Superior temporal gyrus (tissue), 1 donor: ENCODE measurements at regions not wholly inside any gene's neighbourhood (a gene's known extent, or its start where the extent isn't known, plus 50 kb on each side); places are given as distances from the start of the nearest gene placed in this dataset.

Source experiments
- DNase-seq: peaks from one replicate; pipeline ENCODE4 v3.0.0-alpha.2; 2016; ENCODE audit errors: extremely low spot score

DNA sequence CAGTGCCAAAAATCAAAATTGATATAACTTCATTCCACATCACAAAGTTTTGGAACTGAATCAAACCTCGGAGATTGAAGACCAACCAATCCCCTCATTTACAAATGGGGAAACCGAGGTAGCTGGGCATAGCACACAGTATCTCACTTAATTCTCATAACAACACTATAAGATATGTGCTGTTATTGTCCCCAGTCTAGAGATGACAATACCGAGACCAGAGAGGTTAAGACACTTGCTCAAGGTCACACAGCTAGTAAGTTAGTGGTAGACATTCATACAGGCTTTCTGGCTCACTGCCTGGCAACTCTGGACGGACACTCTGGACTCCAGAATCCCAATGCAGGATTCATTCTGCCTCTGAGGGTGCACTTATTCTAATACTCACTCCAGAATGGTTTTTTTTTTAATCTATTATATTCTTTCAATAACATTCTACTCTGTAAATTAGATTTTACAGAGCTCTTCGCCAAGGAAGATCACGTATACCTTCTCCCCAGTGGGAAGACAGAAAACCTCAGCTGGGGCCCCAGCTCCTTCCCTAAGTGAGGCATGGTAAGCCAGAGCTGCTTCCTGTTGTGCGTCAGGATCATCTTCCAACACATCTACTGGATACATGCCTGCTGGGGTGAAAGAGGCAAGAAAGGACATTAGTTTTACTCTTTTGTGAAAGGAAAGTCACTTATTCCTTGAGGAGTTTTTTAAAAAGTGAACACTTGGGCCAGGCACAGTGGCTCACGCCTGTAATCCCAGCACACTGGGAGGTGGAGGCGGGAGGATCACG lies 128.4 kb upstream of the IGF1R start:
- no peak for DNase-seq

DNA sequence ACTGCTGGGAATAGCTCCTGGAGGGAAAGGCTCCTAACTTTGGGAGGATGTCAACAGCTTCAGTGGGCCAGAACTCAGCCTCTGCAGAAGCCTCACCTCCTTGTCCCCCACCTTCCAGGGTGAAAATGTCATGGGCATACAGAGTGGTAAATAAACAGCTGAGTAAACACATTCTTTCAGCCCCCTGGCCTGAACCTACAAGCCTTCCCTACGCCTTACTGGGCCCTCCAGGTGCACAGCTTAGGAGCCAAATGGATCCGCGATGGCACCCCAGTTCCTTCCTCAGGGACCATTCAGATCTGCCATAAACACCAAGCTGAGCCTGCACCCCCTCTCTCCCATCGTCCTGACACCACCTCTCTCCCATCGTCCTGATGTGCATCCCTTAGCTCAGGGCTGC lies 126.2 kb upstream of the IGF1R start:
- no peak for DNase-seq

DNA sequence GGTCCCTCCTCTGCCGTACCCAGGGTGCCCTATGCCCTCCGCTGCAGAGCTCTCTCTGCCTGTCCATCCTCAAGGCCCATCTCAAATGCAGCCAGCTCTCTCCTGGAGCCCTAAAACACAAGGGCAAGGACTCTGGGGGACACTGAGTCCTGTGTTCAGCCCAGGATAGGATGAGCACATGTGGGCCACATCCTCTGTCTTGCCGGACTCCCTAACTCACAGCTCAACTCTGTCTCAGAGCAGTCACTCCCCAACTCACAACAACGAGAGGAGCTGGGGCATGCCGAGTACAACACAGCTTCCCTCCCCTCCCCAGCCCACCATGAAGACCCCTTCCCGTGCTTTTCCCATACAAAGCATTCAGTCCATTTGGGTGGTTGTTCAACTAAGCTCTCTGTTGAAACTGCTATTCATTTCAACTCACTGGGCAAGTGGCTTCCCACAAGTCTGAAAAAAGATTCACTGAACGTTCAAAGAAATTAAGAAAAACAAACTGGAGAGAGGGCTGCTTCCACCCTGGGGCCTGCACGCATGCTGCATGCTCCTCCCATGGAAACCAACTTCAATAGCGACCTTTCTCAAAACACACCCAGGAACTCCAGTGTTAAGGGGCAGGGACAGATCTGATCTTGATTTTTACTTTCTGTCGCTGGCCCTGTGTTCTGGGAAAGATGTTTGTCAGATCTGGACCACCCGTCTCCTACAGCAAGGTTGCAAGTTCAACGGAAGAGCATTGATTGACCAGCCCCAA lies 124.3 kb upstream of the IGF1R start:
- DNase-seq: no peak

GRCh38 chr15:98524838-98525660 lies 123.3 kb upstream of the IGF1R start:
- DNase-seq: no peak

DNA sequence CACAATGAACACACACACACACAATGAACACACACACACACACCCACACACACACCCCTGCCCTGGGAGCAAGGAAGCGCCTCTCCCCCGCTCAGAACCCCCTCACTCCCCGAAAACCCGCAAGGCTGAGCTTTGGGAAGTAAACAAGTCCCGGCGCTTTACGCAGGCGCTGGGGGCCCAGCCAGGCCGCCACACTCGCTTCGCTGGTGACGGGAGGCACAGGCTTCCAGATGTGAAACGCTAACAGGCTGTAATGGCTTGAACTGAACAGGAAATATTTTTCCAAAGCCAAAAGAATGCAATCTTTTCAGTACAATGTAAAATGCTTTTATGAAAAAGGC lies 122.7 kb upstream of the IGF1R start:
- no peak for DNase-seq

GRCh38 chr15:98526094-98526493 lies 122.2 kb upstream of the IGF1R start:
- DNase-seq: no peak

GRCh38 chr15:98528046-98528725 lies 120.2 kb upstream of the IGF1R start:
- DNase-seq: no peak

DNA sequence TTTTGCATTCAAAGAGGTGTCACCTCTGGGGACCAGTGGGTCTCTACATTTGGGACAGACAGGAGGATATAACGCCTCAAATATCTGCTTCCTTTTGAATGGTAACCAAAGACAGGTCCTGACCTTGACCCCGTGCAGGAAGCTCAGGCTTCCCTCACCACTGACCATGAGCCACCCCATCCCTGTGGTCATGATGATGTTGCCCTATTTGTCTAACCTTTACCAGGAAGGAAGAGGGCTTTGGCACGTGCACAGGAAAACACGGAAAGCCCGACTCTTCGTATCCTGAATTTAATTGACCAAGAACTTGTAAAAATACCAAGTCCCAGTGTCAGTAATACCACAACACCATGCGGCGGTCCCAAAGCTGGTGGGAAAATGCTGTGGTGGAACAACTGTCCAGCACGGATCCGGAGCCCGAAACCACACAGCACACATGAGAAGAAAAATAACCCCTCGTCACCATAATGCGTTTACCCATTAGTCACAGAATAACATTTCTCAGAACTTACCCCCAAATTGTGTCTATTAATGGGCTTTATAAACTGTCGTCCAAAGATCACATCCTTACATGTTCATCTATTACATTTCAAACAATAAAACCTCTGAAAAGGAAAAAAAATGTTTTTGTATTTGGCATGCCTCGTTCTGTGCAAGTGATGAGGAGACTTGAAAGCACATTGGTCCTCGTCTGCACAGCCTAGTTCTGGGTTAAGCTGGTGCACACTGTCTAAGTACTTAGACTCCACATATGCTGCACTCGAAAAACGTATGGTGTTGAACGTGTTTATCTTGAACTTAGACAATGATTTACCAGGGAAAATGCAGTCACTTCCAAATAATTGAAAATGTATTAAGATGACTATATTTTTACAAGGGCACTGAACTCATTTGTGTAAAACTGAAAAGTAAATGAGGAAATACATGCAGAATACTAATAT lies 118.9 kb upstream of the IGF1R start:
- DNase-seq: no peak

- DNase-seq: no peak
Measured at GRCh38 chr15:98530570-98530969, 117.8 kb upstream of the IGF1R start.

DNA sequence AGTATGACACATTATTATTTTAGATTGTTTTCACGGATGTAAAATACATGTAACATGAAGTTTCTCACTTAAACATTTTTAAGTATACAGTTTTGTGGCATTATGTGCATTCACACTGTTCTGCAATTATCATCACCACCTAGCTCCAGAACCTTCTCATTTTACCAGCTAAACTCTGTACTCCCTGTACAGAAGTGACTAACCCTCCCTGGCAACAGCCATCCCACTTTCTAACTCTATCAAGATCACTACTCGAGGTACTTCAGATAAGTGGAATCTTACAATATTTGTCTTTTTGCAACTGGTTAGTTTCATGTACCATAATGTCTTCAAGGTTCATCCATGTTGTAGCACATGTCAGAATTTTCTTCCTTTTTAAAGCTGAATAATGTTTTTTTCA lies 116.3 kb upstream of the IGF1R start:
- DNase-seq: no peak

DNA sequence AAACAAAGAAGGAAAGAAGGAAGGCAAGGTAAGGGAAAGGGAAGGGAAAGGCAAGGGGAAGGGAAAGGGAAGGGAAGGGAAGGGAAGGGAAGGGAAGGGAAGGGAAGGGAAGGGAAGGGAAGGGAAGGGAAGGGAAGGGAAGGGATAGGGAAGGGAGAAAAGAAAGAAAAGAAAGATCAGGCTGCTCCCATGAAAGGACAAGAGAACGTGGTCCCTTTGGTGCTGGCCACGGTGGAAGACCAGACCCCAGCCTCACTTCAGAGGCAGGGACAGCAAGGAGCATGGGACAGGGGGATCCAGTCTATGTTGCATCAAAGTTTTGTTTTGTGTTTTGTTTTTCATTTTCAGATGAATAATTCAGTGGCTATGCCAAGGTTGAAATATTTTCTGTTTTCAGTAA lies 111.4 kb upstream of the IGF1R start:
- no peak for DNase-seq

GRCh38 chr15:98537516-98538060 lies 110.8 kb upstream of the IGF1R start:
- DNase-seq: no peak

DNA sequence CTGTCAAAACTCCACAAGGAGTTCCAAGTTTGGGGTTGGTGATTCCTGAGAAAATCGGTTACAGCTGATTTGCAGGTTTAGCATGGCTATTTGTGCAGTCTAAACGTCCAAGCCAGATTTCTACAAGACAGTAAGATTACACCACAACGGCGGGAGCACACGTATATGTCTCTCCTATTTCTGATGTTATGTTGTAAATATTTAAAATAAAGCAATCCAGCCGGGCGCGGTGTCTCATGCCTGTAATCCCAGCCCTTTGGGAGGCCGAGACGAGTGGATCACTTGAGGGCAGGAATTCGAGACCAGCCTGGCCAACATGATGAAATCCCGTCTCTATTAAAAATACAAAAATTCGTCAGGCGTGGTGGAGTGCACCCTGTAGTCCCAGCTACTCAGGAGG lies 106.8 kb upstream of the IGF1R start:
- DNase-seq: no peak

- DNase-seq: no peak
Measured at GRCh38 chr15:98543237-98543636, 105.1 kb upstream of the IGF1R start.

DNA sequence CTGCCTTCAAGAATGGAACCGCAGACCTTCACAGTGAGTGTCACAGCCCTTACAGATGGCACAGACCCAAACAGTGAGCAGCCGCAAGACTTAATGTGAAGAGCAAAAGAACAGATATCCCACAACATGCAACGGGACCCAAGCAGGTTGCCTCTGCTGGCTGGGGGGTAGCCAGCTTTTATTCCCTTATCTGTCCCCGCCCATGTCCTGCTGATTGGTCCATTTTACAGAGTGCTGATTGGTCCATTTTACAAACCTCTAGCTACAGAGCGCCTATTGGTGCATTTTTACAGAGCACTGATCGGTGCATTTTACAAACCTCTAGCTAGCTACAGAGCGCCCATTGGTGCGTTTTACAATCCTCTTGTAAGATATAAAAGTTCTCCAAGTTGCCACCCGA lies 102.0 kb upstream of the IGF1R start:
- no peak for DNase-seq

DNA sequence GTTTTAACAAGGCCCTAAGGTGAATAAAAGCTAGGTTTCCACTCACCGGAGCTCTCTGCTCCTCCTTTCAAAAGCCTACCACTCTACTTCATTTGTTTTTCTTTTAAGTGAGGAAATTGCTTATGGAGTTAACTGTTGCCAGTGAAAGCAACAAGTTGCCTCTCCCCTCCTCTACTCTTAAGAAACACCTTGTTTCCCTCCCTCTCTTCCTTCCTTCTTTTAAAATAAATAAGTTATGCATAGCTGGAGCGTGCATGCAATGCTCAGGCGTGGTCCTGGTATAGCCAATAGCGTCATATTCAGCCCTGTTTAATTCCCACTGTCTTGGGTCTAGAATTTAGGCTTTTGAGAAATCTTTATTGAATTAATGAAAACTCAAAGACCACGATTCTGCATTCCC lies 101.1 kb upstream of the IGF1R start:
- DNase-seq: no peak

DNA sequence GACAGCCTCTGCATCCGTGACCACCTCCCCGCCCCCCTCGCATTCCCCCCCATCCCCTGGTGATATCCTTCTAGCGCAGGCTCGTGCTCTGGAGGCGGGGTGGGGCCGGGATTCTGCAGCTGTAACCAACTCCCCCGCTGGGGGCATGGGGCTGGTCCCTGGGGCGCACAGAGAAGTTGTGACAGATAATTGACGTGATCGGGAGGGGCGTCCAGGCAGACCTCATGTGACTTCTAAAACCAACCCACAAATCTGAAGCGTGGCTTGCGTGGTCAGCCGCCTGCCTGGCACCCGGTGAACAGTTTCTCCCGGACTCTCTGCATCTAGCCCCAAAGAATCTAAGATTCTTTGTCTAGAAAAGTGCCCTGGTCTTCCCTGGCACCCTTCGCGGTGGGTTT lies 100.6 kb upstream of the IGF1R start:
- DNase-seq: no peak

DNA sequence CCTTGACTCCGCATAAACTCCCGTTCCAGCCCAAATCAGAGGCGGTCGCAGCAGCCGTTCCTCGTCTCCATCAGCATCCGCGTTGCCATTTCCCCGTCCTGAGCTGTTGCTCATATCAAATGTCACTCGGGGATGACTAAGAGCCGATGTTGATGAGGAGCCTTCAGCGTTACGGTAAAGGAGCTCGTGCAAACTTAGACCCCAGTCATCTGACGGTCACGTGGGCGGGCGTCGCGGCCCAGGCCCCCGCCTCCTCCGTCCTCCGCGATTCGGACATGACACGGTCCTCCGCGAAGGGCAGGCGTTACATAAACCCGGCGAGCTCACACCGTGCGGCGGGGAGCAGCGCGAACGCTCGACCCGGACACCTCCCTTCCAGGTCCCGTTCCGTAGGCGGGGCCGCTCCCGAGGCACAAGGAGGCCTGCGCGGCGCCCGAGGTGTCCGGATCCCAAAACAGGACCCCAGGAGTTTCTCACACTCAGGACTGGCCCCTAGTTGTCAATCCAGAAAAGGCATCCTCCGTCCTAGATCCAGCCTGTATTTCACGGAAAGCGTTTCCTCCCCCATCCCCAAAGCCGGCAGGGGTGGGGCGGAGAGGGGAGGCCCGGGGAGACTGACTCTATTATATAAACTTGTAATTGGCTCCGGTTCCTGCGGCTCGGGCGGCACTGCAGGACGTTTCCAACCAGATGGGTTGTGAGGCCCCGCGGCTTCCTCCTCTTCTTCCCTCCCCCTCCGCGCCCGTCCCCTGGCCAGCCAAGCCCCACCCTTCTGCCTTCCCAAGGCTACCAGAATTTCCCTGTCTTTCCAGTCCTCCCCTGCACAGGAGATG lies 100.0 kb upstream of the IGF1R start:
- peak; percentile 58 for DNase-seq

- DNase-seq: no peak
Measured at GRCh38 chr15:98549003-98549402, 99.3 kb upstream of the IGF1R start.

- DNase-seq: no peak
Measured at GRCh38 chr15:98549741-98550140, 98.6 kb upstream of the IGF1R start.
